ENCODE measurements at regions not wholly inside any gene's neighbourhood (a gene's known extent, or its start where the extent isn't known, plus 50 kb on each side); places are given as distances from the start of the nearest gene placed in this dataset.

- no peak overlapping the region for H3K27ac Mint-ChIP-seq (ENCODE audit: low read depth, unreplicated experiment)
- peaks cover 23% of the 10 kb centered on the region for H3K9me3 Mint-ChIP-seq (ENCODE audit: unreplicated experiment)
- H3K4me1 Mint-ChIP-seq (ENCODE audit: insufficient read depth, unreplicated experiment), result peaks cover 32% of the 10 kb centered on the region
- POLR2A ChIA-PET, result no interaction called here
- H3K36me3 Mint-ChIP-seq (ENCODE audit: insufficient read depth, unreplicated experiment), result no peaks in the 10 kb centered on the region
- TF ChIP-seq CTCF (IDR thresholded peaks at IDR 0.05; ENCODE audit: unreplicated experiment), result no peak
- CTCF ChIA-PET, result interaction anchor here (0.6 kb wide), 1 partner anchor 77 kb away, joined by 4 read pairs; no protein-coding TSS in a partner anchor
- intact Hi-C loops (cut with micrococcal nuclease), result no loop called here
- BruUV-seq (replicated peaks), result no TSS peak
- no peak for DNase-seq (ENCODE audit: unreplicated experiment)
- no peak overlapping the region for H3K4me3 Mint-ChIP-seq (ENCODE audit: unreplicated experiment)
- H3K27me3 Mint-ChIP-seq (ENCODE audit: insufficient read depth, unreplicated experiment), result no peaks in the 10 kb centered on the region
These were observed 284.3 kb upstream of the NEBL start for GRCh38 chr10:21181451-21181850.

GRCh38 chr10:21180604-21181003, 283.5 kb upstream of the NEBL start:
- Mint-ChIP-seq H3K4me3 (ENCODE audit: unreplicated experiment) (no peak overlapping the region), H3K9me3 (ENCODE audit: unreplicated experiment) (peaks cover 23% of the 10 kb centered on the region), H3K4me1 (ENCODE audit: insufficient read depth, unreplicated experiment) (peaks cover 36% of the 10 kb centered on the region), H3K27me3 (ENCODE audit: insufficient read depth, unreplicated experiment) (no peaks in the 10 kb centered on the region), H3K27ac (ENCODE audit: low read depth, unreplicated experiment) (no peak overlapping the region), H3K36me3 (ENCODE audit: insufficient read depth, unreplicated experiment) (no peaks in the 10 kb centered on the region)
- TF ChIP-seq CTCF (IDR thresholded peaks at IDR 0.05; ENCODE audit: unreplicated experiment), result no peak
- CTCF ChIA-PET, result interaction anchor here (0.6 kb wide), 1 partner anchor 78 kb away, joined by 4 read pairs; no protein-coding TSS in a partner anchor
- BruUV-seq (replicated peaks), result no TSS peak
- POLR2A ChIA-PET, result no interaction called here
- DNase-seq (ENCODE audit: unreplicated experiment), result no peak
- intact Hi-C loops (cut with micrococcal nuclease), result no loop called here

- H3K4me1 Mint-ChIP-seq (ENCODE audit: insufficient read depth, unreplicated experiment), result peaks cover 23% of the 10 kb centered on the region
- H3K27ac Mint-ChIP-seq (ENCODE audit: low read depth, unreplicated experiment), result peak overlapping the region; percentile 7
- no peaks in the 10 kb centered on the region for H3K27me3 Mint-ChIP-seq (ENCODE audit: insufficient read depth, unreplicated experiment)
- ChIA-PET CTCF (interaction anchor here (0.9 to 2.5 kb wide), 2 partner anchors 13 to 99 kb away, joined by 5 to 7 read pairs; no protein-coding TSS in a partner anchor), POLR2A (interaction anchor here (0.7 to 3.1 kb wide), 3 partner anchors 11 to 212 kb away, joined by 3 to 8 read pairs (median 3); no protein-coding TSS in a partner anchor)
- H3K9me3 Mint-ChIP-seq (ENCODE audit: unreplicated experiment), result peaks cover 16% of the 10 kb centered on the region
- DNase-seq (ENCODE audit: unreplicated experiment), result no peak
- intact Hi-C loops (cut with micrococcal nuclease), result no loop called here
- no TSS peak for BruUV-seq (replicated peaks)
- H3K4me3 Mint-ChIP-seq (ENCODE audit: unreplicated experiment), result no peak overlapping the region
- TF ChIP-seq CTCF (IDR thresholded peaks at IDR 0.05; ENCODE audit: unreplicated experiment), result no peak
- no peaks in the 10 kb centered on the region for H3K36me3 Mint-ChIP-seq (ENCODE audit: insufficient read depth, unreplicated experiment)
These were observed 279.9 kb upstream of the NEBL start for GRCh38 chr10:21176934-21177480.

GRCh38 chr10:21175797-21176196, 278.7 kb upstream of the NEBL start:
- H3K9me3 Mint-ChIP-seq (ENCODE audit: unreplicated experiment), result peaks cover 15% of the 10 kb centered on the region
- peaks cover 23% of the 10 kb centered on the region for H3K4me1 Mint-ChIP-seq (ENCODE audit: insufficient read depth, unreplicated experiment)
- POLR2A ChIA-PET, result interaction anchor here (0.6 to 3.1 kb wide), 12 partner anchors 9 to 1121 kb away, joined by 3 to 26 read pairs (median 4); no protein-coding TSS in a partner anchor
- CTCF ChIA-PET, result interaction anchor here (0.6 to 2.5 kb wide), 5 partner anchors 8 to 98 kb away, joined by 3 to 7 read pairs (median 3); no protein-coding TSS in a partner anchor
- no peak for TF ChIP-seq CTCF (IDR thresholded peaks at IDR 0.05; ENCODE audit: unreplicated experiment)
- no TSS peak for BruUV-seq (replicated peaks)
- H3K36me3 Mint-ChIP-seq (ENCODE audit: insufficient read depth, unreplicated experiment), result peaks cover 6% of the 10 kb centered on the region
- H3K4me3 Mint-ChIP-seq (ENCODE audit: unreplicated experiment), result no peak overlapping the region
- H3K27ac Mint-ChIP-seq (ENCODE audit: low read depth, unreplicated experiment), result peak overlapping the region; percentile 75
- H3K27me3 Mint-ChIP-seq (ENCODE audit: insufficient read depth, unreplicated experiment), result no peaks in the 10 kb centered on the region
- intact Hi-C loops (cut with micrococcal nuclease), result no loop called here
- no peak for DNase-seq (ENCODE audit: unreplicated experiment)

Data from MCF 10A (cell line).